LNCAP (cell line): ENCODE measurements at regions not wholly inside any gene's neighbourhood (a gene's known extent, or its start where the extent isn't known, plus 50 kb on each side); places are given as distances from the start of the nearest gene placed in this dataset.

Experiments used
- TF ChIP-seq, protein P1 (sequence below): fragments of 450-650 bp; IDR thresholded peaks from 2 replicates; pipeline ENCODE4 v1.5.1; 2017; ENCODE audit warnings: mild to moderate bottlenecking

DNA sequence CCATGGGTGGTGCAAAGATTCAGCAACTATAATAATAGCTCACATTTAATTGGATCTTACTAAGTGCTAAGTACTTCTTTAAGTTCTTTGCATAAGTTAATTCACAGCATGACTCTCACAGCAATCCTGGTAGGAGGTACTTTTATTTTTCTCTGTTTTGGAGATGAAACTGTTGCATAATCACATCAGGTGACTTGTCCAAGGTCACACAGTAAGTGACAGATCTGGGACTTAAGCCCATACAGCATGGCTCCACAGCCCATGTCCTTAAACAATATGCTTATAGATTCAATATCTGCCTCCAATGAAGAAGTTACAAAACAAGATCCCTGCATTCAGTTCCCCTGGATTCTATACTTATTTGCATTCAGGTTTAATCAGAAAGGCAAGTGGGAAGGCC is 171.8 kb downstream of the CNTN3 start:
- TF ChIP-seq, protein P1, sequence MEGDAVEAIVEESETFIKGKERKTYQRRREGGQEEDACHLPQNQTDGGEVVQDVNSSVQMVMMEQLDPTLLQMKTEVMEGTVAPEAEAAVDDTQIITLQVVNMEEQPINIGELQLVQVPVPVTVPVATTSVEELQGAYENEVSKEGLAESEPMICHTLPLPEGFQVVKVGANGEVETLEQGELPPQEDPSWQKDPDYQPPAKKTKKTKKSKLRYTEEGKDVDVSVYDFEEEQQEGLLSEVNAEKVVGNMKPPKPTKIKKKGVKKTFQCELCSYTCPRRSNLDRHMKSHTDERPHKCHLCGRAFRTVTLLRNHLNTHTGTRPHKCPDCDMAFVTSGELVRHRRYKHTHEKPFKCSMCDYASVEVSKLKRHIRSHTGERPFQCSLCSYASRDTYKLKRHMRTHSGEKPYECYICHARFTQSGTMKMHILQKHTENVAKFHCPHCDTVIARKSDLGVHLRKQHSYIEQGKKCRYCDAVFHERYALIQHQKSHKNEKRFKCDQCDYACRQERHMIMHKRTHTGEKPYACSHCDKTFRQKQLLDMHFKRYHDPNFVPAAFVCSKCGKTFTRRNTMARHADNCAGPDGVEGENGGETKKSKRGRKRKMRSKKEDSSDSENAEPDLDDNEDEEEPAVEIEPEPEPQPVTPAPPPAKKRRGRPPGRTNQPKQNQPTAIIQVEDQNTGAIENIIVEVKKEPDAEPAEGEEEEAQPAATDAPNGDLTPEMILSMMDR = no peak

DNA sequence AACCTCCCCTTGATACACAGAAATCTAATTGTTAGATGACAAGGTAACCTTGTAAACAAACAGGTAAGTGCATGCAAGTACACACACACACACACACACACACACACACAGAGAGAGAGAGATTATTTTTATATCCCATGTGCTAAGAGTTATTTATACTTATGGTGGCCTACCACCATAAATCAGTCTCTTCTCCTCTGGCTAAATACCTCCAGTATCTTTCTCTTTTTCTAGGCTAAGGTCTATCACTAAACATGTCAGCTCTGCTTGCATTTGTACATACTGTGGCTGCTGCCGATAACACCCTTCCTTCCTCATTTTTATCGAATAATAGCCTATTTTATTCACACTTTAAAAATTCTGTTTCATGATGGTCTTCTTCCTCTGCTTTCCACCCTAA is 172.4 kb downstream of the CNTN3 start:
- TF ChIP-seq, protein P1 = no peak

DNA sequence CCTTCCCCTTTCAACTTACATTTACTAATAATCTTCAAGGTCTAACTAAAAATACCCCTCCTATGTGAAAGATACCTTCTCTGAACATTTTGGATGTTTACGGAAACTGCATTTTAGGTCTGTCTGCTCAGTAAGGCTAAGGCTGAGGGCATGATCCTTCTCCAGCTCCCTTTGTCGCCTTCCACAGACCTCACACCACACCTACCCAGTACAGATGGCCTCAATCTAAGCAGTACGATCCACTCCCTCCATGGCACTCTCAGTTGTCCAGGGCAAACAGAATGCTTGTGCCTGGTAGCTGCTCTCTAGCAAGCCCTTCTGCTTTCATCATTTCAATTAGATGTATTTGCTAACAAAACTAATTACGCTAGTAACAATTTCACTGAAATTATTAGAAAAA is 178.3 kb downstream of the CNTN3 start:
- TF ChIP-seq, protein P1 = no peak

DNA sequence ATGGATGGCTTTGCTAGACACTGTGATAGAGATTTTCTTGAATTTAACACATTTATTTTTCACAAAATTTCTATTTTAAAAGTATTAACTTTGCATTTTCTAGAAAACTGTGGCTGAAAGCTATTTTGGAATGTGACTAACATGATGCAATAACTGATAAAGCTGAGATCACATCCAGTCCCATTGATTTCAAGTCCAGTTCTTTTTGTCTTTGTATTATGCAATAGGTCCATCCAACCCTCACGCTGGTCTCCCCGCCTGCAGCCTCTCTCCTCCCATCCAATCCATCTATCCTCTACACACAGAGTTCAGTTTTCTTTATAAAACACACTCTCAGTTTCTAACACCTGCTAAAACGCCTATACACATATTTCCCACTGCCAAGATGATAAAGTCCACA is 178.8 kb downstream of the CNTN3 start:
- TF ChIP-seq, protein P1 = no peak

DNA sequence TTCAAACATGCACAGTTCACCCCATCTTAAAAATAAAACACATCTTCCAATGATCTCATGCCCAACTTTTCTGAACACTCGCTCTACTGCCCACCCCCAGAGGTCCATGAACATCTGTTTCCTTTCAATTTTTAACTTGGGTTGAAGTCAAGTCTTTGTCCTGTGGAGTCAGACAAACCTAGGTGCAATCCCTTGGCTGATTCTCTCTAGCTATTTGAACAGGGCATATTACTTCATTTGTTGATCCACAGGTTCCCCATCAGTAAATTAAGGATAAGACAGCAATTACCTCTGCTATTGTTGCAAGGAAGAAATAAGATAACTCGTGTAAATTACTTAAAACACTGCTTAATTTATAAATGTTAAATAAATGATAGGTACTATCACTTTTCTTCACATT is 180.1 kb downstream of the CNTN3 start:
- TF ChIP-seq, protein P1 = no peak

DNA sequence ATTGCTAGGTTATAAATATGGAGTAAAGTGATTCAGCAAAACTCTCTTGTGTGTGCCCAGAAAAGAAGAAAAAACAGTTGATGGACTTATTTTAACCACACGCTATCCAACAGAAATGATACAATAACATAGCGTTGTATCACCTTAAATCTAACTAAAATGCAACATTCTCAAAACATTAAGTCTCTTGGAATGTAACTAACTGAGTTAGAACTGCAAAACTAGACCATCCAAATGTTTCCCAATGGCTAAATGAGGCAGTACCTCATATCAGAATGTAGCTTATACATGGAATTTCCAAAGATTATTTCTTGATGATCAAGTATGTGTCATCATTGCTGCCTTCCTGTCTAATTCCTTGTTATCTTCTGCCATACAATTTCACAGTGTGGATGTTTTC is 187.9 kb downstream of the CNTN3 start:
- TF ChIP-seq, protein P1 = no peak

DNA sequence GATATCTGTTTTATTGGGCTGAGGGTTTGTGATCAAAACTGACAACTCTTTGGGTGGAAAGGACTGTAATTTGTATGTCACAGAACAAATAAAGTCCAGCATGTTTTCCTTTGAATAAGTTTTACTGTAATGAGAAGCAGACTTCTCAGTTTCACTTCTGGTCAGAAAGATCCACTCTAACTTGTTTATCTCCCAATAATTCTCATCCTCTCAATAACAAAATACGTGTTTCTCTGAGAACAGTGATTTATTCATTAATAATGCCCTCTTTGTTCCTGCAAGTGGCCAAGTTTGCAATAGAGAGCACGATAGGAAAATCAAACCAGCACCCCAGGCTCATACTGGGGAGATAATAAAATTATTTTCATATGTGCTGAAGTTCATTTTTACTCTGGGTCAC is 190.6 kb downstream of the CNTN3 start:
- TF ChIP-seq, protein P1 = no peak

DNA sequence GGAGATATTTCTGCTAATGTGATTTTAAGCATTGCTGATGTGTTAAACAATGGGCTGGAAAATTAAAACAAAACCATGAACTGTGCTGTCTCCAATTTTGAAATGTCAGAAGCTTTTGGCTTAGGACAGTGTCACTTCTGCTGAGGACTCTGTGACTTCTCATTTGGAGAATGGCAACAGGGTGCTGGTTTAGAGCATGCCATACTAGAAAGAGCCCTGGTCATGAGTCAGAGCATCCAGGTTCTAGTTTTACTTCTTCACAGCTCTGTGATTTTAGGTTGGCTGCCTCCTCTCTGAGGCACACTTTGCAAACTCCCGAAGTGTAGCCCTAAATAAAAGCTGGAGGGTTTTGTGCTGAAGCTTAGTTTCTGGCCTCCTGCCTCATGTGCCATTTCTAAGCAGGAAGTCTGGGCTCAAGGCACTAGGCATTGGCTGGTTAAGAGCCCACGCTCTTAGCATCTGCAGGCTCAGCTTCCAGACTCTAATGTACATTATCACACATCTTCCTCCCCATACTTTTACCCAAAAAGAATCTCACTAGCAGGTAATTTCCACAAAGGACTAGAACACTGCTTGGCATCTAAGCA is 193.8 kb downstream of the CNTN3 start:
- TF ChIP-seq, protein P1 = no peak
